ENCODE measurements at regions not wholly inside any gene's neighbourhood (a gene's known extent, or its start where the extent isn't known, plus 50 kb on each side); places are given as distances from the start of the nearest gene placed in this dataset.

- no peak for TF ChIP-seq GABPA (IDR thresholded peaks at IDR 0.05; ENCODE audit: low read depth)
- TF ChIP-seq CTCF (IDR thresholded peaks at IDR 0.05; ENCODE audit: insufficient read depth, low read length): no peak
- TF ChIP-seq SPI1 (IDR thresholded peaks at IDR 0.05; ENCODE audit: borderline replicate concordance, low read depth): no peak
Measured at GRCh38 chr13:34172048-34172447, 354.1 kb downstream of the RFC3 start.

All from HL-60 (cell line).